A673 (cell line): ENCODE measurements at regions not wholly inside any gene's neighbourhood (a gene's known extent, or its start where the extent isn't known, plus 50 kb on each side); places are given as distances from the start of the nearest gene placed in this dataset.

Source experiments
- CTCF ChIP-seq: fragments of 300-800, 200-600 bp; sonication (generic); conservative IDR thresholded peaks from 2 replicates; pipeline ENCODE4 v1.5.1; 2017; ENCODE audit warnings: low read depth, mild to moderate bottlenecking, antibody characterized with exemption, low read length, moderate library complexity, mixed read lengths
- EZH2 ChIP-seq: fragments of 200-600 bp; sonication (generic); IDR thresholded peaks from 2 replicates; pipeline ENCODE4 v1.6.1; 2017; ENCODE audit warnings: borderline replicate concordance, low read depth, mild to moderate bottlenecking, mixed read lengths, antibody characterized with exemption, low read length; ENCODE audit not compliant: poor library complexity, severe bottlenecking

DNA sequence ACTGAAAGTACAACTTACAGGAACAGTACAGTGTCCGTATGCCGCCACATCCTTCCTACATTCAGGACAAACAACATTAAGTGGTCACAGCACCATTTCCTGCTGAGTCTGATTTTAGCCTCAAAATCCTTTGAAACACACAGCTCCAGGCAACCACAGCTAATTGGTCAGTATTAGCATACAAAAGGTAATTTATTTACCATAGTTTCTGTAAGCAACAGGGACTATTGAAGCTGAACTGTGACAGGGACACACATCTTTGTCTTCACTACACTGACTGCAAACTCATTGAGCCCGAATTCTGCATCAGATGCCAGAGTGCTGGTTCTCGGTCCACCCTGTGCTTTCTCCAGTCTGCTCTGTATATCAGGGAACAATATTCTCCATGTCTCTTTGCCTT lies 151.8 kb downstream of the ST6GAL2 start:
- TF ChIP-seq CTCF (no peak), EZH2 (no peak)
